NCI-H345 (cell line): ENCODE measurements at regions not wholly inside any gene's neighbourhood (a gene's known extent, or its start where the extent isn't known, plus 50 kb on each side); places are given as distances from the start of the nearest gene placed in this dataset.

Experiments
- DNase-seq: peaks from one replicate; lab custom pipeline; 2025; lab: John Stamatoyannopoulos, UW

DNA sequence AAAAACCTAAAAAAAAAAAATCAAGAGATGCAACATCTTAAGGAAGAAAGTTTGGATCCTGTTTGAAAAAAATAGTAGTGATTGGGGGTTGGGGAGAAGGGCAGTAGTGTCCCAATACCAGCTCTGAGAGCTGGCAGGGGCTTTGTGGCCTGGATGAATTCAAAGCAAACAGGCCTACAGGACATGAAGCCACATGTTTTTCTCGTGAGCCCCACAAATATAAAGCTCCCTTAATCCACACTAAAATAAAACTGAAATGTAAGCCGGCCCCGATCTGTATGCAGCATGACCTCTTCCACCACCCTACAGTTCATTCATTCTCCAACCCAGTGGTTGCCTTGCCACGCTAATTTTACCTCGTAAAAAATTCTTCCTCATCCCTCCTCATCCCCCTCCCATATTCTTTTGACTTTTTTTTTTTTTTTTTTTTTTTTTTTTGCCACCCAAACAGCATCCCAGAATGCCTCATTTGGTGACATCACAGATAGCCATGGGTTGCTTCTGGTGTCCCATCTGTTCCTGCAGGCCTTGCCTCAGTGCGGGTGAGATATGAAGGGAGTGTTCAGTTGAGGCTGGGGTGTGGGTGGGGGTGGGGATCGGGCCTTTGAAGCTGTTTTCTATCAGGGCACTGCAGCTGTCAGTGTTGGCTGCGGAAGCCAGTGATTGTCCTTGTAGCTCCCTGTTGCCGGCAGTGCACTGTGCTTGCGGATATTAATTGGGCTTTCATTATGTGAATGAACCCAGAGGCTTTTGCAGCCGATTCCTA lies 81.6 kb upstream of the NFIB start:
- DNase-seq = no peak

DNA sequence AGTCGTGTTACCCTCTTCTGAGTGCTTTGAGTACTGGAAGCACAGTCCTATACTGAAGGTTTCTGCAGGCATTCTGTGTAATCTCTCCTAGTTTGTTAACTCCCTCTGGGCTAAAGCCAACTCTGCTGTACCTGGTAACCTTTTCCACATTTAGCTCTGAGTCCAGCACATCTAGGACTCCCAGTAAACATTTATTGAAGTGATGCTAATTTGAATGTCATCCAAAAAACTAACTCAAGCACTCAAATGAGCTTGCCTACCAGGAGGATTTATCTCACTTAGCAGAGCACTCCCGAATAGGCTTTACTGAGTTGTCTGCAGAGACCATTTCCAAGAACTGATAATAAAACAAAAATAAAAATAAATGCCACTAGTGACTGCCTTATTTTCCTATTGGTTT lies 79.5 kb upstream of the NFIB start:
- no peak for DNase-seq

DNA sequence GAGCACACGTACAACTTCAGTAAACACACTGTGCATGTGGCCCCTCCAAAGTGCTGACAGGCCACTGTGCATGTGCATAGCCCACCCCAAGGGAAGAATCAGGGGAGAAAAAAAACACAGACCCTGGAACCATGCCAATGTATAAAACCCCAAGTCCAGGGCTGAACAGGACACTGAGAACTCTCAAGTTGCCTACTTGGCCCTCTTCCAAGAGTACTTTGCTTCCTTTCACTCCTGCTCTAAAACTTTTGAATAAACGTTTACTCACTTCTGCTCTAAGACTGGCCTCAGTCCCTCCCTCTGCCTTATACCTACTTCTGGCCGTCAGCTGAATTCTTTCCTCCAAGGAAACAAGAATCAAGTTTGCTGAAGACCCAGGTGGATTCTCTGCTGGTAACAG lies 77.7 kb upstream of the NFIB start:
- DNase-seq = no peak

DNA sequence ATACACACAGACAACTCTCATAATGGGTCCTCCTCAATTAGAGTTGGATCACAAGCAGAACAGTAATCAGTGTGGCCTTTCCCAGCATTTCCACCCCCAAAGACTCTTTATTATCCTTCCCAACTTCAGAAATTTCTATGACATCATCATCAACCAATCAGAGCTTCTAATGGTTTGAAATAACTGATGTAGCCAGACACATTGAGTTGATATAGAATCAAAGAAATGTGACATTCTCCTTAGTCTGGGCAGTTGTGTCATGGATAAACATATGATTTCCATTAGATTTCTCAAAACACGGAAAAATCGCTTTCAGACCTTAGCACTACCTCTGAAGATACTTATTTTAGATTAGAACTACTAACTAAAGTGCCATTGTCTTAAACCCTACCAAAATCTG lies 75.7 kb upstream of the NFIB start:
- DNase-seq = no peak

DNA sequence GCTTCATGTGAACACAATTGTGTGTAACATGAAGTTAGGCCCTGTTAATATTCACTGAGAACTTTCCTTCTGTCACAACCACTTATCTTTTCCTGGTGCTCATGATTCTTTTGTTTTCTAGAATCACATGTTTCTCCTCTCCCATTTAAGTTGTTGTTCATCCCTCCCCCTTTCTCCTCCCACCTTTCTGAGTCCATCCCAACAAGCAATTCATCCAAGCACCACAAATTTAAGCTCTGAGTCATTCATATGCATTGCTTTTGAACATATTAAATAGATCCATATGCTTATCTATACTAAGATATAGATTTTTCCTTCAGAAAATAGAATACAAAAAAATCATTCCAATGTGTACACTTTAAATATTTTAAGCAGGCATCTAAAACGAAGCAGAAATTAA lies 75.2 kb upstream of the NFIB start:
- DNase-seq = no peak

DNA sequence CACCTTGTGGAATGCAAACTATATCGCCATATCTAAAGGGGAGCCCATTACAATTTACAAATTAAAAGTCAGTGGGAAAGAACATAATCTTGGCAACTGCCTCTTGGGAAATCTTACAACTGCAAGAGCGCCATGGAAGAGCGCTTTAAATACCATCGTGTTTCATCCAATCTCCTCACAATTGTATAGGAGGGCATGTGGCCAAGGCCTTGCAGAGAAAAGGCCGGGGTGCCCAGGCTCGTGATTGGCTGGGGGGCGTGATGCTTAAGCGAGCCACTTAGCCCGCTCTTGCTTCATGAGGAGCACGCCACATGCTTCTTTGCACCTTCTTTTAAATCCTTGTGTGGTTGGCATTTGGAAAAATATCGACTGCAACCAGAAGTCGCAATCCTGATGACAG lies 69.8 kb upstream of the NFIB start:
- DNase-seq = no peak

DNA sequence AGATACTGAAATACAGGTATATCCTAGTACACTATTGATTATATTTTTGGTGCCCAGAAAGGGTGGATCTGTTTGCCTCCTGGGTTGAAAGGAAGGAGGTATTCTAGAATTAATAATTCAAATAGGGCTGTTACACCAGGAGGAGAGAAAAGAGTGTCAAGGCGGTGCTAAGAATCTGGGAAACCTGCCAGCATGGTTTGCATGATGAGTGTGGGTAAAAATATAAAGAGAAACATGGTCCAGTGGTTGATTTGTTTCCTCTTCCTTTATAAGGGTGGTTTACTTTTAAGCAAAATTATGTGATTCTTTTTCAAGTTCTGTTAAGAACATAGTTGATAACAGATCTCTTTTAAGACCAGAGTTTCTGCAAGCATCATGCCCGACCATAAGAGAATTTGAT lies 69.4 kb upstream of the NFIB start:
- peak; percentile 68 for DNase-seq

DNA sequence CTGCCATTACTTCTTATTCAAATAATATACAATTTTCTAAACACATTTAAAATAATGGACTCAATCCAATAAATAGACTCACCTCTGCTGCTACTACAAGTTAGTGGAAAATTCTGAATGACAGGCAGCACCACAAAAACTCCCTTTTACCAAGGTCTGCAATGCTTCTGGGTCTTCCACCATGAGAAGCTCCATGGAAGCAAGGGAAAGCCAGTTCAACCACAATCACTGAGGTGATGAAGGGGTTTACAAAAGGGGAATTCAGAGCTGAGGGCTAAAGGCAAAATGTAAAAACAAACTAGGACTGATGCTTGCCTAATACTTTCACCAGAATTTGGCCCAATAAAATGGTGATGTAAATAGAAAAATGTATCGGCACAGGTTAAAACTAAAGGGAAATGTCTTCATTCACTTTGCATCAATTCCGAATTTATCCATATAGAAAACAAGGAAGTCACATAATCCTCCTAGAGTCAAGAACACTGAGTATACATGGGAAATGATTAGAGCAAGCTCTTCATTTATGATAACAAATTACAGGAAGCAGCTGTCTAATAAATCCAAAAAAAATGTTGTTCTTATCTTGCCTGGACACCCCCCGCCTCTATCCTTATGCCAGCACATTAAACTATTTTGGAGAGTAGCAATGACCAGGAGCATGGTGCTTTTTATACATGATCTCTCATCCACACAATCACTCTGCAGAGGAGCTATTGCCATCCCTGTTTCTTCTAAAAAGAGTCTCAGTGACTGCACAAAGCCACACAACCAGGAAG lies 66.3 kb upstream of the NFIB start:
- DNase-seq = no peak

DNA sequence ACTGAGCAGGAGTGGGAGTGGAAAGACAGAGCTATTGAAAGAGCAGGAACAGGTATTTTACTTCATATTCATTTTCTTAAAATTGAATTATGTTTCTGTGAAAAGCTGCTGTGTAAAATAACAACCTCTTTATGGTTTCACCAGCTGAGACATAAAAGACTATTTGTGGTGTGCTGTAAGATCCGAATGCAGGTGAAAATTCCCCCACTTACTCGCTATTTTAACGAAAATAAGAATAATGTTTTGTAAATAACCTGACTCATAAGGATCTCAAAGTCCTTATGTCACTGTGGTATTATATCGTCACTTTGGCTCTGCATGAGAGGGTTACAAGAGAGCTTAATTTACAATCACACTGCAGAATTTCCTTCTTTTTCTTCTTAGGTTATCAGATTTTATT lies 65.3 kb upstream of the NFIB start:
- no peak for DNase-seq

DNA sequence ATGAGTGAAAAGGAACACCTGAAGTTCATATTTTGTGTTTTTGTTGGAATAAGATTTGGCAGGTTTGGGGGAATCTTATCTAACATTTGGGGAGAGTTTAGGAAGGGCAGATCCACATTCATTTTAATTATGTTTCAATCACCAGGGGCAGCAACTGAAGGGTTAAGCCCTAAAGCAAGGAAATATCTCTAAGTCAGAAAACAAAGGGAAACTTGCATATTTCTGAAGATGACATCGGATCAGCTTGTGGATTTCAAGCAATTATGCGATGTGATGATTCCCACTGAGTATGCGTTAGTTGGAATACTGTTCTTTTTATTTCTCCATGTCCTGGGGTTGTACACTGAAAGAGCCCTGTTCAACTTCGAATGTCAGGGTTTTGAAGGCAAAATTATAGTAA lies 59.8 kb upstream of the NFIB start:
- no peak for DNase-seq

DNA sequence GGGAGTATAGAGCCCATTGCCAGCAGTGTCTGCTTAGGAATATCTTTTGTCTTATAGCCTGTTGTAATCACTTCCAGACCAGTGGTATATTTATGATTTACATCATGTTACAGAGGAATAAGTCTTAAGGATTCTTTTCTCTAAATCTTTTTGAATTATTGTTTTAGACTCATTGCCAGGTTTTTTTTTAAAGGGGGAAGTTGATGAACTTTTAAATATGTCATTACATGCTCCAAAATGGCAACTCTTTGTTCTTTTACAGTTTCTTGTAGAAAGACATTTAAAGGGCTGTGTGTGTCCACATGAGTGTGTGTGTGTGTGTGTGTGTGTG lies 59.4 kb upstream of the NFIB start:
- DNase-seq = no peak

DNA sequence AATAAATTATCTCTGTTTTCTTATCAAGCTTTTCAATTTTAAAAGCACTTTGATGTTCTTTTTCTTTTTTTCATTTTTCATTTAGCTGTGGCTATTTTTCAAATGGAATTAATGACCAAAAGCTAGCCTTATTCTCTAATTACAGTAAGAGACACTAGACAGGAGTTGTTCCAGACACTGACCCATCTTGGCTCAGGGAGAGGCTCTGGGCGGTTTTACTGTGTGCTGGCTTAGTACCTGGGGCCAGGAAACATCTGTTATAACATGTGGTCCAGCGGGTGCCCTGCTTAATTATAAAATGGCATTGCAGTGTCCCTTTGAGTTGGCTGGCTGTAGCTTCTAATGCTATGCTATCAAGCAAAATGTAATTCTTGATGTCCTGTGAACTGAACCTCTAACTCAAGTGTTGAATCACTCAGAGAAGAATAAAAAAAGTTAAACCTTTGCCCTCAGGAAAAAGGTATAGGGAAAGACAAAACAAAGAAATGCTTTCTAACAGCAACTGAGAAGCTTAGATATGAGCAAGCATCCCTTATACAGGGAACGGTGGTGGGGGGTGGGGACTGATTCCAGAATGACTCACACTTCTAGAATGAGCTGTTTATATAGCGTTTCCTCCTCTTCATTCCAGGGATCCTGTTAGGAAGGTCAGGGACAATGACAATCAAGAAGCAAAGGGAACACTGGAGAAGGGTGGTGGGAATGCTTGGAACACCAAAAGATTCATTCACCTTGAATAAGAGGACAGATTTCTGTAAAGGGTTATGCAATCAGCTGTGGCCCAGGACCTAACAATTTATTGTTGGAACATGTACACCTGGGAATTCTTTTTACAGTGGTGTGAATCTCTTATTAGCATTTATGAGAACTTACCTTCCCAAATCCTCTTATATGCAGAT lies 58.7 kb upstream of the NFIB start:
- DNase-seq = peak; percentile 21

DNA sequence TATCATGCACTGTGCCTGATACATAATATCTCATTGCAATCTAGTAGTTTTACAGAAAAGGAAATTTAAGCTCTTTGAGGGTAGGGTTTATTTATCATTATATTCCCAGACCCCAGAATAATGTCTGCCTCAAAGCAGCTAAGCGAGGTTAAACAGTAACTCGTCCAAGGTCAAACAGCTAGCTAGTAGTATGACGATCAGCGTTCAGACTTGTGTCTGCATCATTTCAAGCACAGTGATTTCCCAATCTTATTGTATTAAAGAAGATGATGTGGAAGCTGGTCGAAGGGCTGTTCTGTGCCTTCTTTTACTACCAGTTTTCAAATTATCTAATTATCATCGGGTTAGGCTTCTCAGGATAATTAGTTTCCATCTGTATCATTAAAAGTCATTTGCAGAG lies 55.1 kb upstream of the NFIB start:
- no peak for DNase-seq

DNA sequence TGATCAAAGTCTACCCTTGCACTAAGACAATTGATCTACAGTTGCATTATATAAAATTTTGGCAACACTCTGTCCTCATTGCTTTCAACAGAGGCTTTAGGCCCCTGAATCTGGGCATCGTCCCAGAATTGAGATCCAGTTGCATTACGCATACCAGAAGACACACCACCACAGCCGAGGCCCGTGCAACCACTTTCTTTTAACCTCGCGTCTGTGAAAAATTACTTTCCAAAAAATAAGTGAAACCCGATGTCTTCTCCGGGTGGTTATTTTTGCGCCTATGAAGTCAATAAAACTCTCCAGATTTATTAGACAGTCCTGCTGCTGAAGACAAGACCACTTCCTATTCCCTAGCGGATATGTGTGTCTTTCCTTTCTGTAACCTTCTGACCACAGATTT lies 52.1 kb upstream of the NFIB start:
- no peak for DNase-seq

DNA sequence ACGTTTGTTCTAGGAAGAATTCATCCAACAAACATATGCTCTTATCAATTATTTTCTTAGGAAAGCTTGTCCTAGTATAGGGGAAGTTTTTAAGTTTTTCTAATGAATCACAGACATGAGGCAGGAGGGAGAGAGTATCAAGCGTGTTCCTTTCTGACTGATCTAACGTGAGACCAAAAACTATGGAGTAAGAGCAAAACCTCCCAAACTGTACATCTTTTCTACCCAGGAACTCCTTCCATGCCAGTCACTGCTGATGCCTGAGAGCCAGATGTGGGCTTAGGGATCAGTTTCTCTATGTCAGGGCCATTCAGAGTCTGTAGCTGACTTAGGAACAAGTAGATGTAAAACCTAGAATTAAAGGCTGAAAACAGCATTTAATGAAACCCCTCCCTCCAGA lies 51.7 kb upstream of the NFIB start:
- no peak for DNase-seq
